ENCODE measurements at regions not wholly inside any gene's neighbourhood (a gene's known extent, or its start where the extent isn't known, plus 50 kb on each side); places are given as distances from the start of the nearest gene placed in this dataset.

GRCh38 chr4:38230821-38231563 is 270.8 kb downstream of the PTTG2 start:
- TF ChIP-seq CTCF (IDR thresholded peaks at IDR 0.05 in 8 of 11, conservative IDR thresholded peaks at IDR 0.05 in 3 of 11), result no peak
- no peak for TF ChIP-seq POLR2A (IDR thresholded peaks at IDR 0.05)

Data from spleen (tissue), 7 donors.